A673 (cell line): ENCODE measurements at regions not wholly inside any gene's neighbourhood (a gene's known extent, or its start where the extent isn't known, plus 50 kb on each side); places are given as distances from the start of the nearest gene placed in this dataset.

ENCODE experiments used
- BruUV-seq: library from RNA; stranded (reverse); fragments of 400-500 nt; replicated peaks from 2 replicates; lab custom pipeline; 2021; lab: Mats Ljungman, UMichigan
- CTCF ChIA-PET: fragments of 300-600 bp; sonication (Branson Sonifier 250); formaldehyde crosslinking; loops from one replicate; lab custom pipeline; 2022; ENCODE audit warnings: antibody characterized with exemption; lab: Charles Lee
- POLR2A ChIA-PET: fragments of 300-600 bp; sonication (Branson Sonifier 250); formaldehyde crosslinking; loops from one replicate; lab custom pipeline; 2022; ENCODE audit warnings: antibody characterized with exemption; ENCODE audit not compliant: low non-redundant PET; lab: Charles Lee
- DNase-seq: peaks from one replicate; pipeline ENCODE4 v3.0.0-alpha.2; 2015; ENCODE audit warnings: low spot score
- H3K27ac ChIP-seq: fragments of 200-600 bp; sonication (generic); 2 replicates; pipeline ENCODE4 v1.5.1; 2016; ENCODE audit warnings: mixed run types, low read depth, mild to moderate bottlenecking, mixed read lengths, antibody characterized with exemption, low read length; ENCODE audit not compliant: poor library complexity, severe bottlenecking
- H3K27me3 ChIP-seq: fragments of 200-600 bp; sonication (generic); replicated peaks from 2 replicates; pipeline ENCODE4 v1.6.1; 2017; ENCODE audit warnings: mixed run types, low read depth, mild to moderate bottlenecking, mixed read lengths, antibody characterized with exemption, low read length; ENCODE audit not compliant: insufficient read depth, poor library complexity
- H3K36me3 ChIP-seq: fragments of 200-600 bp; sonication (generic); 2 replicates; pipeline ENCODE4 v1.6.1; 2016; ENCODE audit warnings: mixed run types, mild to moderate bottlenecking, mixed read lengths, antibody characterized with exemption, low read length; ENCODE audit not compliant: insufficient read depth, poor library complexity, severe bottlenecking
- H3K4me1 ChIP-seq: fragments of 200-600 bp; sonication (generic); 2 replicates; pipeline ENCODE4 v1.6.1; 2017; ENCODE audit warnings: mixed run types, mild to moderate bottlenecking, mixed read lengths, antibody characterized with exemption, low read length; ENCODE audit not compliant: insufficient read depth, poor library complexity, severe bottlenecking
- H3K4me3 ChIP-seq: fragments of 200-600 bp; sonication (generic); 2 replicates; pipeline ENCODE4 v1.5.1; 2016; ENCODE audit warnings: low read depth, mixed run types, mild to moderate bottlenecking, mixed read lengths, low read length; ENCODE audit not compliant: poor library complexity, severe bottlenecking
- H3K9me3 ChIP-seq: fragments of 200-600 bp; sonication (generic); 2 replicates; pipeline ENCODE4 v1.6.1; 2016; ENCODE audit warnings: mixed run types, low read depth, mild to moderate bottlenecking, mixed read lengths, antibody characterized with exemption, low read length; ENCODE audit not compliant: poor library complexity, severe bottlenecking
- CTCF ChIP-seq: fragments of 300-800, 200-600 bp; sonication (generic); conservative IDR thresholded peaks from 2 replicates; pipeline ENCODE4 v1.5.1; 2017; ENCODE audit warnings: low read depth, mild to moderate bottlenecking, antibody characterized with exemption, low read length, moderate library complexity, mixed read lengths
- EZH2 ChIP-seq: fragments of 200-600 bp; sonication (generic); IDR thresholded peaks from 2 replicates; pipeline ENCODE4 v1.6.1; 2017; ENCODE audit warnings: borderline replicate concordance, low read depth, mild to moderate bottlenecking, mixed read lengths, antibody characterized with exemption, low read length; ENCODE audit not compliant: poor library complexity, severe bottlenecking
- intact Hi-C: fragments of 100-400 bp; cut with micrococcal nuclease; formaldehyde crosslinking; loops from one replicate; pipeline ENCODE4 v1.10.0; 2022; ENCODE audit not compliant: unreplicated experiment

- ChIA-PET POLR2A (no interaction called here), CTCF (no interaction called here)
- H3K9me3 ChIP-seq = no peaks in the 10 kb centered on the region
- no peak overlapping the region for H3K27ac ChIP-seq
- no peak overlapping the region for H3K4me3 ChIP-seq
- no peak for TF ChIP-seq EZH2
- peak; percentile 54 for TF ChIP-seq CTCF
- H3K36me3 ChIP-seq = no peaks in the 10 kb centered on the region
- H3K4me1 ChIP-seq = no peaks in the 10 kb centered on the region
- intact Hi-C loops = no loop called here
- peak; percentile 11 for DNase-seq
- H3K27me3 ChIP-seq = no peaks in the 10 kb centered on the region
- no TSS peak for BruUV-seq
These were observed 61.0 kb upstream of the SHISA2 start for GRCh38 chr13:26112843-26113242.

- Histone ChIP-seq H3K27ac (no peak overlapping the region), H3K27me3 (no peaks in the 10 kb centered on the region), H3K4me1 (no peaks in the 10 kb centered on the region), H3K9me3 (no peaks in the 10 kb centered on the region), H3K36me3 (no peaks in the 10 kb centered on the region), H3K4me3 (no peak overlapping the region)
- no peak for DNase-seq
- TF ChIP-seq EZH2 = no peak
- TF ChIP-seq CTCF = no peak
- ChIA-PET CTCF (interaction anchor here (0.7 kb wide), 2 partner anchors 277 to 531 kb away, joined by 4 read pairs; no protein-coding TSS in a partner anchor), POLR2A (no interaction called here)
- intact Hi-C loops = no loop called here
- BruUV-seq = no TSS peak
These were observed 60.0 kb upstream of the SHISA2 start for GRCh38 chr13:26111797-26112196.
